ENCODE measurements at regions not wholly inside any gene's neighbourhood (a gene's known extent, or its start where the extent isn't known, plus 50 kb on each side); places are given as distances from the start of the nearest gene placed in this dataset.
"Not testable (repeated sequence)": the region's sequence is repeated elsewhere in the genome, so short reads cannot be mapped to it uniquely, and the experiment has no call there.

- no peak for DNase-seq
Observed at GRCh38 chr3:153448151-153448829, 286.3 kb downstream of the RAP2B start.

- DNase-seq = no peak
Observed at GRCh38 chr3:153456833-153457545, 295.0 kb downstream of the RAP2B start.

- DNase-seq = no peak
Observed at GRCh38 chr3:153458881-153459280, 296.9 kb downstream of the RAP2B start.

DNA sequence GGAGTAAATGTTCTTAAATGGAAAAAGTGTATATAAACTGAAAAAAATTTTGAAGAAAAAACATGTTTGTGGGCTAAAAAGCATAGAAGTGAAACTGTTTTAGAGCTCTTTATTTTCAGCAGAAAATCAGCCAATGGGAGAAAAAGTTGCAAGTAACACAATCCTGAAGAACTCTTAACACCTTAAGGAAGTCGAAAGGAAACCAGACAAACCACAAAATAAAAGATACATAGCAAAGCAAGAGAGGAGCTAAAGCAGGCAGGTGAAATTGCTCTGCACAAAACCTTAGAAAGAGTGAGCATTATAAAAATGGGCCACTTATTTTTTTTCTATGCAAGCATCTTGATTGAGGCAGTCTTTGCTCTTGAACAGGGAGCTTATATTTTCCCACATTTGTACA lies 300.5 kb downstream of the RAP2B start:
- DNase-seq = no peak

DNA sequence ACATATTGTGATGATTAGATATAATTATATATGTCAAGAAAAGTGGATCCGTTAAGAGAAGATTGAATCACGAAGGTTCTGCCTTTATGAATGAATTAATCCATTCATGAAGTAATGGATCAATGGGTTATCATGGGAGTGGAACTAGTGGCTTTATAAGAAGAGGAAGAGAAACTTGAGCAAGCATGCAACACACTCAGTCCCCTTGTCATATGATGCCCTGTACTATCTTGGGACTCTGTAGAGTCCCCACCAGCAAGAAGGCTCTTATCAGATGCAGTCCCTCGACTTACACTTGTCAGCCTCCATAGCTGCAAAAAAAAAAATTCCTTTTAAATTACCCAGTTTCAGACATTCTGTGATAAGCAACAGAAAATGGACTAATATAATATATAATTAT lies 301.9 kb downstream of the RAP2B start:
- no peak for DNase-seq

DNA sequence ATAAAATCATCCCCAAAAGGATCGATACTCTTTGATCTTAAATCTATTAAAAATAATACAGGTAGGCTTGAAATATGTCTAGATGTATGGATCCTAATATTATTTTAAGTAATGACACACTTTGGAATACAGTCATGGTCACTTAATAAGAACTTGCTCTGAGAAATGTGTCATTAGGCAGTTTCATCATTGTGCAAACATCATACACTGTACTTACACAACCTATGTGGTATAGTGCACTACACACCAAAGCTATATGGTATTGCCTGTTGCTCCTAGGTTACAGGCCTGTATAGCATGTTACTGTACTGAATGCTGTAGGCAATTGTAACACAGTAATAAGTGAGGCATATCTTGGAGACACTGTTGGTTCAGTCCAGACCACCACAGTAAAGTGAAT lies 307.1 kb downstream of the RAP2B start:
- no peak for DNase-seq

GRCh38 chr3:153484842-153485241 lies 322.8 kb downstream of the RAP2B start:
- DNase-seq = no peak

DNA sequence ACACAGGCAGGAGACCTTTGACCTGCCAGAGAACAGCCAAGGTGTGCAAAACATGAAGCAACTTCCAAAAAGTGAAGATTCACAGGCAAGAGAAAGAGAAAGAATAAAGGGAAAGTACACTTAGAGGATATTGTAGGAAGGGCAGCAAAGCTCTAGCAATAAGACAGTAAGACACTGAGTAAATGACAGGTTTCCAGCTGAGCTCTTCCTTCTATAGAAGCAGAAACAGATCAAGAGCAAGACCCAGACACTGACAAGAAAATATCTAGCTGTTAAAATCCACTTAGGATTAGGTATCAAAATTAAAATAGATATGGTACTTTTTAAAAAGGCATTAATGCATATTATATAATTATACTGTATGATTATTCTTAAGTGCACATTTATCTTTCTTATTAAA lies 333.4 kb downstream of the RAP2B start:
- no peak for DNase-seq

- DNase-seq = no peak
Observed at GRCh38 chr3:153502682-153503081, 340.7 kb downstream of the RAP2B start.

GRCh38 chr3:153503873-153504272 lies 341.8 kb downstream of the RAP2B start:
- no peak for DNase-seq

- DNase-seq = not testable (repeated sequence)
Observed at GRCh38 chr3:153506205-153506604, 344.2 kb downstream of the RAP2B start.

- not testable (repeated sequence) for DNase-seq
Observed at GRCh38 chr3:153506686-153507085, 344.7 kb downstream of the RAP2B start.

- no peak for DNase-seq
Observed at GRCh38 chr3:153513236-153513635, 351.2 kb downstream of the RAP2B start.

- DNase-seq = no peak
Observed at GRCh38 chr3:153528473-153528872, 366.4 kb downstream of the RAP2B start.

GRCh38 chr3:153539263-153539662 lies 377.2 kb downstream of the RAP2B start:
- no peak for DNase-seq

GRCh38 chr3:153545471-153545870 lies 383.4 kb downstream of the RAP2B start:
- no peak for DNase-seq

DNA sequence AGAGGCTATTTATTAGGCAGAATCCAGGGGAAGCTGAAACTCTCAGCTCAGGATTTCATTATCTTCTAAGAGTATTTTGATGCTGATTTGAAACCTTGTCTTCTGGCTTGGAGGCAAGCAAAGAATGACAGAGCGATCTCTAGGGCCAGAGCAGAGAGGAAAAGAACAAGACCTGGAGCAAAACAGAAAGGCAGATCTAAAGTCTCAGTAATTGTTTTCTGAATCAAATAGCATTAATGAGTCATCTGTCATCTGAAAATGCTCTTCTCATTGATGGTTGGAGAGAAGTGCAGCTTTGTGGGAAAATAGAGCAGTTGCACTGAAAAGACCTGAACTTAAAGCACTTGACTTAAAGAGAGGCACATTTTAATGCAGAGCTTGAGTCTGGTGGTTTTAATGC lies 385.9 kb downstream of the RAP2B start:
- no peak for DNase-seq

- not testable (repeated sequence) for DNase-seq
Observed at GRCh38 chr3:153549686-153550085, 387.7 kb downstream of the RAP2B start.

GRCh38 chr3:153551536-153552285 lies 389.7 kb downstream of the RAP2B start:
- no peak for DNase-seq

GRCh38 chr3:153552887-153553604 lies 391.0 kb downstream of the RAP2B start:
- DNase-seq = no peak

DNA sequence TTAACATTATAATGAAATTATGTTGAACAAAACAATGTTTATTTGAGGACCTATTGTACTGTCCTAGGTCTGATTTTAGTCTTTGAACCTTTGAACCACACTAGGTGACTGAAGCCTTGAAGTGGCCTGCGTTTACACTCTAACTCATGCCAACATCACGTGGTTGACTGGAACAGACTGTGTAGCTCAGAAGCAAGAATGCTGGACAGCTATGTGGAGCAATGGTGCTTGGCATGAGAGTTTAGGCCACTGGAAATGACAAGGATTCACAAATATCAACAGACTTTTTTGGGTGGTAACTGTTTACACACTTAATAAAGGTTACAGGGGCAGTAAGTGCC lies 391.5 kb downstream of the RAP2B start:
- no peak for DNase-seq

DNA sequence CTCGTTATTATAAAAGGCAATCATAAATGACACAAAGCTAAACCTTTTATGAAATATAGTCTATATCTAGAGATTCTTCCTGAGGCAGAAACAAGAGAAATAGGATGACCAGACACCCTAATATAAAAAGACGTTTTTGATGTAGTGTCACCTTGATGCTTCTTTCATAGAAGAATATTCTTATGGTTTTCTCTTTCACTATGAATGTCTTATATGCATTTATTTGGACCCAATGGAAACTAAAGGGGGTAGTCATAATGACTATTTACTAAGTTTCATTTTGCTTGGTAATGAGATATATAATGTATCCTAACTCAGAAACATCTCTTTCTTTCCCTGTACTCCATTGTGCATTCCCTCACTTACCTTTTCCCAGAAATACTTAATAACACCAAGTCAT lies 393.9 kb downstream of the RAP2B start:
- no peak for DNase-seq

GRCh38 chr3:153559366-153559765 lies 397.3 kb downstream of the RAP2B start:
- not testable (repeated sequence) for DNase-seq

Data from NCI-H1092 (cell line).